Activated CD4-positive, alpha-beta T cell treated with anti-CD3 and anti-CD28 coated beads, Interleukin-2, Interleukin-6, amounts not matched to agents 100 ng/mL and 50 ng/mL, durations not matched to agents 16 hours and 8 hours (primary cell): ENCODE measurements at regions not wholly inside any gene's neighbourhood (a gene's known extent, or its start where the extent isn't known, plus 50 kb on each side); places are given as distances from the start of the nearest gene placed in this dataset.
A peak's percentile ranks its signal among the peaks of the same experiment; 100 is the strongest.
"Not testable (repeated sequence)": the region's sequence is repeated elsewhere in the genome, so short reads cannot be mapped to it uniquely, and the experiment has no call there.

Experiments
- DNase-seq: peaks from one replicate; pipeline ENCODE4 v3.0.0-alpha.2; 2020

GRCh38 chr7:112930787-112931186 lies 140.6 kb upstream of the TMEM168 start:
- no peak for DNase-seq

- DNase-seq = no peak
Measured at GRCh38 chr7:112929421-112929820, 139.2 kb upstream of the TMEM168 start.

GRCh38 chr7:112926018-112926417 lies 135.8 kb upstream of the TMEM168 start:
- no peak for DNase-seq

- not testable (repeated sequence) for DNase-seq
Measured at GRCh38 chr7:112922546-112922945, 132.4 kb upstream of the TMEM168 start.

- not testable (repeated sequence) for DNase-seq
Measured at GRCh38 chr7:112916431-112916830, 126.2 kb upstream of the TMEM168 start.

GRCh38 chr7:112908086-112908485 lies 117.9 kb upstream of the TMEM168 start:
- DNase-seq = no peak

- DNase-seq = no peak
Measured at GRCh38 chr7:112907658-112908057, 117.5 kb upstream of the TMEM168 start.

- DNase-seq = no peak
Measured at GRCh38 chr7:112905950-112906349, 115.8 kb upstream of the TMEM168 start.

- DNase-seq = no peak
Measured at GRCh38 chr7:112905413-112905812, 115.2 kb upstream of the TMEM168 start.

GRCh38 chr7:112898432-112899290 lies 108.5 kb upstream of the TMEM168 start:
- peak; percentile 62 for DNase-seq

GRCh38 chr7:112897839-112898431 lies 107.7 kb upstream of the TMEM168 start:
- DNase-seq = no peak

- DNase-seq = no peak
Measured at GRCh38 chr7:112896026-112896601, 105.9 kb upstream of the TMEM168 start.

GRCh38 chr7:112892263-112892662 lies 102.1 kb upstream of the TMEM168 start:
- DNase-seq = no peak

- DNase-seq = no peak
Measured at GRCh38 chr7:112891698-112892097, 101.5 kb upstream of the TMEM168 start.

GRCh38 chr7:112889834-112890438 lies 99.7 kb upstream of the TMEM168 start:
- DNase-seq = no peak

GRCh38 chr7:112889268-112889667 lies 99.1 kb upstream of the TMEM168 start:
- DNase-seq = no peak

- DNase-seq = no peak
Measured at GRCh38 chr7:112888781-112889180, 98.6 kb upstream of the TMEM168 start.

GRCh38 chr7:112887976-112888375 lies 97.8 kb upstream of the TMEM168 start:
- no peak for DNase-seq

- no peak for DNase-seq
Measured at GRCh38 chr7:112887337-112887736, 97.1 kb upstream of the TMEM168 start.

GRCh38 chr7:112886208-112886607 lies 96.0 kb upstream of the TMEM168 start:
- no peak for DNase-seq

- DNase-seq = no peak
Measured at GRCh38 chr7:112882991-112883390, 92.8 kb upstream of the TMEM168 start.

GRCh38 chr7:112882511-112882910 lies 92.3 kb upstream of the TMEM168 start:
- DNase-seq = no peak

GRCh38 chr7:112882022-112882421 lies 91.8 kb upstream of the TMEM168 start:
- DNase-seq = no peak
